ENCODE measurements at regions not wholly inside any gene's neighbourhood (a gene's known extent, or its start where the extent isn't known, plus 50 kb on each side); places are given as distances from the start of the nearest gene placed in this dataset.
A peak's percentile ranks its signal among the peaks of the same experiment; 100 is the strongest.
"Not testable (repeated sequence)": the region's sequence is repeated elsewhere in the genome, so short reads cannot be mapped to it uniquely, and the experiment has no call there.

GRCh38 chr2:220347626-220348025, 720.2 kb downstream of the SLC4A3 start:
- DNase-seq (ENCODE audit: low spot score), result no peak

- no peak for DNase-seq (ENCODE audit: low spot score)
These were observed 720.8 kb downstream of the SLC4A3 start for GRCh38 chr2:220348206-220348605.

GRCh38 chr2:220353897-220354296, 726.5 kb downstream of the SLC4A3 start:
- DNase-seq (ENCODE audit: low spot score), result no peak

- no peak for DNase-seq (ENCODE audit: low spot score)
These were observed 728.6 kb downstream of the SLC4A3 start for GRCh38 chr2:220356076-220356475.

- no peak for DNase-seq (ENCODE audit: low spot score)
These were observed 737.6 kb downstream of the SLC4A3 start for GRCh38 chr2:220365023-220365422.

- no peak for DNase-seq (ENCODE audit: low spot score)
These were observed 739.3 kb downstream of the SLC4A3 start for GRCh38 chr2:220366765-220367164.

GRCh38 chr2:220370764-220371163, 743.3 kb downstream of the SLC4A3 start:
- DNase-seq (ENCODE audit: low spot score), result no peak

- DNase-seq (ENCODE audit: low spot score), result no peak
These were observed 743.8 kb downstream of the SLC4A3 start for GRCh38 chr2:220371211-220371610.

GRCh38 chr2:220373878-220374277, 746.4 kb downstream of the SLC4A3 start:
- DNase-seq (ENCODE audit: low spot score), result no peak

GRCh38 chr2:220374282-220374681, 746.9 kb downstream of the SLC4A3 start:
- DNase-seq (ENCODE audit: low spot score), result no peak

- DNase-seq (ENCODE audit: low spot score), result no peak
These were observed 750.2 kb downstream of the SLC4A3 start for GRCh38 chr2:220377482-220378155.

- DNase-seq (ENCODE audit: low spot score), result not testable (repeated sequence)
These were observed 760.3 kb downstream of the SLC4A3 start for GRCh38 chr2:220387758-220388157.

GRCh38 chr2:220393711-220394110, 766.3 kb downstream of the SLC4A3 start:
- DNase-seq (ENCODE audit: low spot score), result no peak

- DNase-seq (ENCODE audit: low spot score), result peak; percentile 37
These were observed 767.0 kb downstream of the SLC4A3 start for GRCh38 chr2:220394433-220394832.

GRCh38 chr2:220396287-220396686, 768.9 kb downstream of the SLC4A3 start:
- DNase-seq (ENCODE audit: low spot score), result no peak

- DNase-seq (ENCODE audit: low spot score), result no peak
These were observed 782.9 kb downstream of the SLC4A3 start for GRCh38 chr2:220410296-220410695.

- DNase-seq (ENCODE audit: low spot score), result no peak
These were observed 790.1 kb downstream of the SLC4A3 start for GRCh38 chr2:220417503-220417902.

GRCh38 chr2:220419647-220420046, 792.2 kb downstream of the SLC4A3 start:
- no peak for DNase-seq (ENCODE audit: low spot score)

GRCh38 chr2:220420820-220421219, 793.4 kb downstream of the SLC4A3 start:
- no peak for DNase-seq (ENCODE audit: low spot score)

GRCh38 chr2:220422676-220423075, 795.2 kb downstream of the SLC4A3 start:
- no peak for DNase-seq (ENCODE audit: low spot score)

GRCh38 chr2:220424561-220424960, 797.1 kb downstream of the SLC4A3 start:
- no peak for DNase-seq (ENCODE audit: low spot score)

GRCh38 chr2:220432645-220433044, 805.2 kb downstream of the SLC4A3 start:
- DNase-seq (ENCODE audit: low spot score), result no peak

GRCh38 chr2:220433131-220433530, 805.7 kb downstream of the SLC4A3 start:
- no peak for DNase-seq (ENCODE audit: low spot score)

- DNase-seq (ENCODE audit: low spot score), result no peak
These were observed 807.0 kb downstream of the SLC4A3 start for GRCh38 chr2:220434385-220434784.

All from Ammon's horn (tissue), 1 donor.